GM03348 (cell line): ENCODE measurements at regions not wholly inside any gene's neighbourhood (a gene's known extent, or its start where the extent isn't known, plus 50 kb on each side); places are given as distances from the start of the nearest gene placed in this dataset.
"Not testable (repeated sequence)": the region's sequence is repeated elsewhere in the genome, so short reads cannot be mapped to it uniquely, and the experiment has no call there.

ENCODE experiments used
- DNase-seq: peaks from one replicate; pipeline ENCODE4 v3.0.0; 2012; ENCODE audit warnings: low spot score

DNA sequence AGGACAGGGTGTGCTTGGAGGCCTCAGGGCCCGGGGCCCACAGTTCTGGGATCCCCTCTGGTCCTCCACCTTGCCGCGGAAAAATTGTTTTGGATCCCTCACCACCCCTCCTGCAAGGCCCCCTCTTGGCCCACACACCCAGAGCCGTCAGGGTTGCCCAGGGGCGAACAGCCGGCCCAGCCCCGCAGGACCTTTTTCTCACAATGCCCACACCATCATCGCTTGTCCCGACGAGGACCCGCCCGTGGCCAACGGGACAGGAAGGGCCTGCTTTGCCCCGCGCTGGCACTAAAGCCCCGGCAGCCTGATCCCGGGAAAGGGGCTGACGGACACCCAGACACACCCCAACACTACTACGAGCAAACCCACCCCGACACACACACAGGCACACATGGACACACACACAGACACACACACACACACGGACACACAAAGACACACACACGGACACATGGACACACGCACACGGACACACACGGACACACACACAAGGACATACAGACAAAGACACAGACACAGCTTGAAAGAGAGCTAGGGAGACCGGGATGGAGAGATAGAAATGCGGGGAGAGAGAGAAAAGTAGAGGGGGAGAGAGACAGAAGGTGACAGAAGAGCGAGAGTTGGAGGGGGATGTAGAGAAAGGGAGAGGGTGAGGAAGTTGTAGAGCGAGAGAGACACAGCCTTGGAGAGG lies 1493.5 kb upstream of the DEFB115 start:
- no peak for DNase-seq

DNA sequence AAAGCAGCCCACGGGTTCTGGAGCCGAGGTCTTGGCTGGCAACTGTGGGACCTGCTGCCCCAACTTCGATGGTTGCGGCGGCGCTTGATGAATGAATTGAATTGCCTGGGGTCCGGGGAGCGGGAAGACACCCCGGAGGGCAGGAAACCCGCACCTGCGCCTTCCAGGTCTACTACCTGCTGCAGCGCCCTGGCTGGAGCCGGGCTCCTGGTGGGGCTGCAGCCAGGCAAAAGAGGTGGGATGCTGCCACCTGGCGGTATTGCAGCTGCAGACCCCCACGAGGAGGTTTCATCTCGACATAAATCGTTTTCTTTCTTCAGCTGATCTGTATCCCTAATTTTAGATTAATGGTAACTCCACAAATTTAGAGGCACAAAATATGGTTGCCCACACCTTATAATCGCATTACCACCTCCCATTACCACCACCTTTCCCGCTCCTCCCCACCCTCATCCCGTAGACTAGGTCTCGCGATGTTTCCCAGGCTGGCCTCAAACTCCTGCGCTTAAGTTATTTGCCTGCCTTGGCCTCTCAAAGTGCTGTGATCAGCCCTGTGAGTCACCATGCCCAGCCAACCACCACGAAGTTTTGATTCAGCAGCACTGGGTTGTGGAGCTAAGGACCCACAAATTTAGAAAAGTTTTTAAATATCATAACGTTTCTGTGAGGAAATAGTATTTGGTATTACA lies 1492.4 kb upstream of the DEFB115 start:
- DNase-seq: not testable (repeated sequence)

DNA sequence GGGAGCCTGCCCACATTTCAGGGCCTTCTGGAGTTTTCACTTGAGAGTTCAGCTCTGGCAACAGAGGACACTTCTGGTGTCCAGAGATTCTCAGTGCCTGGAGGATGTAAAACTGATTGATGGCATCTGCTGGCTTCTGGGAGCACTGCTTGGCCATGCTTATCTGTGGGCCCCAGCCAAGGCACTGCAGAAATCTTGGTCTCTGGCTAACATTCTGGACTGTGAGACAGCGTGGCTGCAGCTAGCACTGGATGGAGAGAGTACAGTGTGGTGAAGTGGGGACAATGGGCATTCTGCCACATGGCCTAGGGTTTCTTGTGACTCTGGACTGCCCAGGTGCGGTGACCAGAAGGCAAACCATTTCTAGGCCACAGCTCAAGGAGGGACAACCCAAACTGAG lies 1479.4 kb upstream of the DEFB115 start:
- DNase-seq: not testable (repeated sequence)

DNA sequence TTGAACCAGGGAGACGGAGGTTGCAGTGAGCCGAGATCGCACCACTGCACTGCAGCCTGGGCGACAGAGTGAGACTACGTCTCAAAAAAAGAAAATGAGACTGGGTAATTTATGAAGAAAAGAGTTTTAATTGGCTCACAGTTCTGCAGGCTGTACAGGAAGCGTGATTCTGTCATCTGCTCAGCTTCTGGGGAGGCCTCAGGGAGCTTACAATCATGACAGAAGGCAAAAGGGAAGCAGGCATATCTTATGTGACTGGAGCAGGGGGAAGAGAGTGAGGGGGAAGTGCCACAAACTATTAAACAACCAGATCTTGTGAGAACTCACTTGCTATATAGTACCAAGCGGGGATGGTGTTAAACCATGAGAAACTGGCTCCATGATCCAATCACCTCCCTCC lies 1476.2 kb upstream of the DEFB115 start:
- DNase-seq: not testable (repeated sequence)

GRCh38 chr20:29781891-29782290 lies 1475.6 kb upstream of the DEFB115 start:
- DNase-seq: not testable (repeated sequence)

GRCh38 chr20:29787456-29787855 lies 1470.0 kb upstream of the DEFB115 start:
- DNase-seq: not testable (repeated sequence)

DNA sequence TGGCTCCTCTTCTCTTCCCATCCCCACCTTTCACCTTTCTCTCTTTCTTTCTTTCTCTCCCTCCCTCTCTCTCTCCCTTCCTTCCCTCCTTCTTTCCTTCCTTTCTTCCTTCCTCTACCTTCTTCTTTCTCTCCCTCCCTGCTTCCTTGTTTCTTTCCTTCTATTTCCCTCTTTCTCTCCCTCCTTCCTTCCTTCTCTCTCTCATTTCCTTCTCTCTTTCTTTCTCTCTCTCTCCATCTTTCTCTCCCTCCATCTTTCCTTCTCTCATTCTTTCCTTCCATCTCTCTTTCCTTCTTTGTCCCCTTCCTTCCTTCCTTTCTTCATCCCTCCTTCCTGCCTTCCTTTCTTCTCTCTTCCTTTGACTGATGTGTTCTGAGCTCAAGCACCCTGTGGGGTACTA lies 1467.0 kb upstream of the DEFB115 start:
- DNase-seq: no peak

DNA sequence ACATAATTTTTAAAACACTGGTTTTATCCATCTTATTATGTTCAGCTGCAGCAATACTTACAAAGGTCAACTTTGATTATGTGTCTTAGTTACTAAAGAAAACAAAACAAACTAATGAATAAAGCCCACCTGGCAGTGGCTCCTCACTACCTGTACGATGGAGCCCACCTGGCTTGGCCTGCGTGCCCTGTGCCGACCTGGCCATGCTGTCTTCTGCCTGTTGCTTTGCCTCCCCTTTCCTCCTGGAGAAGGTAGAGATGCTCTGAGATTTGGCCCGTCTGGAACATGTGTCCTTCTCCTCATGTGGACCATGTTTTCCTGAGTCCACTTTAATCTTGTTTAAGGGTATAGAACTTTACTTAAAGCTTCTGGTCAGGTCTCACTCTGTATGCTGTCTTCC lies 1426.0 kb upstream of the DEFB115 start:
- not testable (repeated sequence) for DNase-seq

DNA sequence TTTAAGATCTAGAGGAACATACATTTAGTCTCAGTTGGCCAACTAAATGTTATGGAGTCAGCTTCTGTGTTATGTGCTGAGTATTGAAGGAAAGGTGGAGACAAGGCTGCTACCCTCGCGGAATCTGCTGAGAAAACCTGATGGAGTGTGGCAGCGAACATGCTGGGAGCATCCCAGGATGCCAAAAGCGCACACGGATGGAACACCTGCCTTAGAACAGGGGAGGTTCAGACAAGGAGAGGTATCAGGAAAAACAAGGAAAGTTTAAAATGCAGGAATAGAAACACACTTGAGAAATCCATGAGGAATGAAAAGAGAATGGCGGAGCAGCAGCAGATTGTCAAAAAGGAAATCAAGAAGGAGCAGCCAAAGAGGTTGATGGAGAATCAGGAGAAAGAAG lies 1389.5 kb upstream of the DEFB115 start:
- not testable (repeated sequence) for DNase-seq

DNA sequence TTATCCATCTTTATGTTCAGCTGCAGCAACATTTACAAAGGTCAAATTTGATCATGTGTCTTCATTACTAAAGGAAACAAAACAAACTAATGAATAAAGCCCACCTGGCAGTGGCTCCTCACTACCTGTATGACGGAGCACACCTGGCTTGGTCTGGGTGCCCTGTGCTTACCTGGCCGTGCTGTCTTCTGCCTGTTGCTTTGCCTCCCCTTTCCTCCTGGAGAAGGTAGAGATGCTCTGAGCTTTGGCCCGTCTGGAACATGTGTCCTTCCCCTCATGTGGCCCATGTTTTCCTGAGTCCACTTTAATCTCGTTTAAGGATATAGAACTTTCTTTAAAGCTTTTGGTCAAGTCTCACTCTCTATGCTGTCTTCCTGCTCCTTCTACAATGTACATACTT lies 1388.8 kb upstream of the DEFB115 start:
- not testable (repeated sequence) for DNase-seq

DNA sequence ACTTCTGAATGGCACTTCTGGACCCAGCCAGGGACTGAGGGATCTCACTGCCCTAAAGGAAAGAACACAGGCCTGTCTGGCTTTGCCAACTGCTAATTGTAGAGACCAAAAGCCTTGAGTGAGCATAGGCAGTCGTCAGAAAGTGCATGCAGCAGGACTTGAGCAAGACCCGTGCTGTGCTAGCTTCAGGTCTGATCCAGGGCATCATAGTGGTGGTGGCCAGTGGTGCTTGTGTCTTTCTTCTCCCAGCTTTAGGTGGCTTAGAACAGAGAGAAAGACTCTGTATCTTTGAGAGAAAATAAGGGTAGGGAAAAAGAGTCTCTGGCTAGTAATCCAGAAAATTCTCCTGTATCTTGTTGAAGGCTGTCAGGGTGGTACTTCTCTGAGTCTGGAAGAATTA lies 1385.6 kb upstream of the DEFB115 start:
- DNase-seq: not testable (repeated sequence)

DNA sequence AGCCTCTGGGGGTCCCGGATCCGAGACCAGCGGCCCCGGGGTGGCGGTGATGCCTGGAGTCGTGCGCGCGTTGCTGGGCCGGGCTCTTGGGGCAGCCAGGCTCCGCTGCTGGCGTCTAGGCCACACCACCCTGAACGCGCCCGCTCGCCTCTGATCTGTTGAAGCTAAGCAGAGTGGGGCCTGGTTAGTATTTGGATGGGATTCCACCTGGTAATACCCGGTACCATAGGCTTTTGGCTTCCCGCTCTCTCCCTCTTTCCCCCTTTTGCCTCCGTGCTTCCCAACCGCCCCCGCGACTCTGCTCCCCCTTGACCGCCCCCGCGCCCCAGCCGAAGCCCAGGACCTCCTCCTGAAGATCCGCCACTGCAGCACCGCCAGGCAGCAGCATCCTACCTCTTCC lies 1383.5 kb upstream of the DEFB115 start:
- no peak for DNase-seq

DNA sequence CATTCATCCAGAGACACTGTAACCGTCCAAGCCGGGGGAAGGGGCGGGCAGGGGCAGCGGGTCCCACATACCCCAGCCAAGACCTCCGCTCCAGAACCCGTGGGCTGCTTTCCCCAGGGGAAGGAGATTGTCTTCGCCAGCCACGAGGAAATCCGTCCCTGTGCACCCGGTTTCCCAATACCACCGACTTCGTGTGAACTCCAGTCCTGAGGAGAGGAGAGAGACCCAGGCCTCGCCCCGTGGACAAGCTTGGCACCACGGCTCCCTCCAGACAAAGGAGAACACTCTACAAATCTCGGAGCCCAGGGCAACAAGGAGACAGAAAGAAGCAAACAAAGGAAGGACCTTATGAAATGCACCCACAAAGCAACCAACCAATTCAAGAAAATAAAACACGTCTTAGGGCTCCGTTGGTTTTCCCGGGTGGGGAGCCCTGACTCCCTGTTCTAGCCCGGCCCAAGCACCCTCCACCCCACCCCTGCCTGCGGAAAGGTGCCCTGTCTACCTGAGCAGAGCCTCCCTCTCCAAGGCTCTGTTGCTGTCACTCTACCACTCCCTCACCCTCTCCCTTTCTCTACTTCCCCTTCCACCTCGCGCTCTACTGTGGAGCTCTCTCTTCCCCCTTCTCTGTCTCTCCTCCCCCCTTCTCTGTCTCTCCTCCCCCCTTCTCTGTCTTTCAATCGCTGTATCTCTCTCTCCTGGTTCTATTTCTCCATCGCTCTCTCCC lies 1382.8 kb upstream of the DEFB115 start:
- no peak for DNase-seq

- DNase-seq: not testable (repeated sequence)
Measured at GRCh38 chr20:29875321-29876083, 1382.0 kb upstream of the DEFB115 start.

GRCh38 chr20:29876084-29876910 lies 1381.2 kb upstream of the DEFB115 start:
- DNase-seq: not testable (repeated sequence)

GRCh38 chr20:29876911-29877285 lies 1380.6 kb upstream of the DEFB115 start:
- no peak for DNase-seq

DNA sequence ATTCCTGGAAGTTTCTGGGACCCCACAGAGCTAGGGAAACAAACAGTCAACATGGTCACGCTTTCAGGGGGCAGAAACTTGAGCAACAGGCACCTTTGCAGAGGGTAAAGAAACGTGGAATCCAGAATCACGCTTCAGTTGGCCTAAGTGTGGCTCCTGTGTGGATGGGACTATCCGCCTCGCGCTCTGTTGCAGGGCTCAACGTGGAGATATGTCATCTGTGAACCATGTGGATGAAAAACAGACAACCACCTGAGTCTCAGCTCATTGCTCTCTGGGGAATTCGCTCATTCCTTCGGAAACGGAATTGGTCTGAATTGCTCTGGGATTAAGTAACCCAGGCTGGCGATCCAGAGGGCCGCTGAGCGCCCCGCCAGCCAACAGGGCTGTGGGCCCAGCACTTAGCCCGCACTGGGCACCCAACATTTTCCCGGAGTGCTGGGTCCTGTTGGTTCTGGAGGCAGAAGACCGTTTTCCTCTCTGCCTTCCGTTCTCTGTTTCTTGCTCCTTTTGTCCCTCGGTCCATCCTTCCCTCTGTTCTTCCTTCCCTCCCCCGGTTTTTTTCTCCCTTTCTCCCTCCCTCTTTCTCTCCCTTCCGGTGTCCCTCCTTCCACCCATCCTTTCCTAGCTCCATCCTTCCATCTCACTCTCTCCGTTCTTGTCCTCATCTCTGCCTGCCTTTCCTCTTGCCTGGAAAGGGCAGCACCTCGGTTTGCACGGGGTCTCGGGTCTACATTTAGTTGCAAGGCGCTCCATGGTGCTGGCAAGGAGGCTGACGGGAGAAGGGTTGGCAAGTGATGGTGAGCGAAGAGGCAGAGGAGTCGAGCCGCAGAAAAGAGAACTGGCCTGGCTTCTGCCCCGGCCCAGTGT lies 1379.8 kb upstream of the DEFB115 start:
- not testable (repeated sequence) for DNase-seq

DNA sequence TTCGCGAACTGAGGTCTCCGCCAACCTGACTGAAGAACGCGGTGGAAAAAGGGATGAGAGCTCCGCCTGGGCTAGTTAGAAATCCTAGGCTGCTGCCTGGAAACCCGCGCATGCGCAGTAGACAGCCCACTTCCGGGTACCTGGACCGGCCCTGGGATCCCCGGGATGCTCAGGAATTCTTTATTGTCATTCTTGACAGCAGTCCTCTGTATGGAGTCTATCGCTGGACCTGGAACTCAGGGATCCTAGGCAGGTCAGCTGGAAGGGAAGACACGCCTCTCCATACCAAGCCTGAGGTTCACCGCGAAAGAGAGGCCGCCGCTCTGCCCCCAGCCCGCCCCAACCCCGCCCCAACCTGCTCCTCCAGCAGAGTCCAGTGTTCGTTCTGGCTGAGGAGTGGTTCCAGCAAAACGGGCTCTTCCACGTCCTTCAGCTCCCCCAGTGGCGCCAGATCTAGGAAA lies 1379.2 kb upstream of the DEFB115 start:
- DNase-seq: no peak

DNA sequence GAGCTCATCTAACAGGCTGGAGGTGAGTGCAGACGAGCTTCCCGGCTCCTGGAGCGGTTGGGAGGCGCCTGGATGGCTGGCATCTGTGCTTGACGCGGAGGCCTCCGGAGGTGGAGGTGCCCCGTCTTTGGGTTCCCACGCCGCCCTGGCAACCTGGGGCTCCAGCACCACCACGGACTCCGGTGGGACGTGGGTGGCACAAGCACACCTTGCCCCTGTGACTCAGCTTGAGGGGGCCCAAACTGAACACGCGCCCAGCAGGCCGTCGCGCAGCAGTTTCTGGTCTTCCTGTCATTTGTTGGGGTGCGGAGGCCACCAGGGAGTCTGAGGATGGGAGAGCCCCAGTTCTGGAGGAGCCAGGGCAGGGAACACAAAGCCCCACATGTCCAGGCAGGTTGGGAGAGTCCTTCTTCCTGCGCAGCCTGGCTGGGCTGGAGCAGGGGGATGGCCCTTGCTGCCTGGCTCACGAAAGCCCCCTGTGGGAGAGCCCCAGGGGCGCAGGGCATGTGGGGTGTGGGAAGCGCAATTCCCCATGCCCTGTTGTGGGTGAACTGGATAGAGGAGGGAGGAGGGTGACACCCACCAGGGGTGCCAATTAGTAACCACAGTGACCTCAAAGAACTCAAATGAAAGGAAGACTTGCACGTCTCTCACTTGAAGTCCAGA lies 1378.6 kb upstream of the DEFB115 start:
- DNase-seq: no peak

DNA sequence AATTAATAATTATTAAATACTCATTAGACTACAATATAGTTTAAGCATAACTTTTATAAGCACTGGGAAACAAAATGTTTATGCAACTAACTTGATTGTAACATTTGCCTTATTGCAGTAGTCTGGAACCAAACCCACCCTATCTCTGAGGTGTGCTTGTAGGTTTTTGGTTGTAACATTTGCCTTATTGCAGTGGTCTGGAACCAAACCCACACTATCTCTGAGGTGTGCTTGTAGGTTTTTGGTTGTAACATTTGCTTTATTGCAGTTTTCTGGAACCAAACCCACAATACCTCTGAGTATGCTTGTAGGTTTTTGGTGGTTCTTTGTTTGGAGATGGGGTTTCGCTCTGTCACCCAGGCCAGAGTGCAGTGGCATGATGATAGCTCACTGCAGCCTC lies 1376.4 kb upstream of the DEFB115 start:
- not testable (repeated sequence) for DNase-seq
